ENCODE measurements at regions not wholly inside any gene's neighbourhood (a gene's known extent, or its start where the extent isn't known, plus 50 kb on each side); places are given as distances from the start of the nearest gene placed in this dataset.

DNA sequence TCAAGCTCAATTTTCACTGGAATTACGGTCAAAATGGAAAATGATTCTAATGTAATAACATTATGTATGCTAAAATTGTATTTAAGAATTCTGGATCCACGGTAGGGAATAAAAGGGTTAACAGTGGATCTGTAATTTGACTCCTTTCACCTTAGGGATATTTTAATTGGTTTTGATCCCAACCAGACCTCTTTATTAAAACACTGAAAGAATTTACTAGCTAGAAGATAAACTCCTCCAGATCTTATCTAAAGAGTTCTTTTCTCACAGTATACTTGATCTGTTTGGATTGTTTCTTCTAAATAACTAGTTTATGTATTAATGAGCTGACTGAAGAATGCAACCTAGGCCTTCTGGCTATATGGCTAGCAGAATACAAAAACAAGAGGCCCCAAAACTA lies 118.4 kb downstream of the DDX53 start:
- DNase-seq, result no peak
- no peak overlapping the region for H3K4me2 ChIP-seq
- H3K36me3 ChIP-seq (replicated peaks in 1 of 2; ENCODE audit: control insufficient read depth in 1 of 2, insufficient read depth in 2 of 2, low read length in 1 of 2), result no peaks in the 10 kb centered on the region
- POLR2A ChIA-PET, result no interaction called here
- H3F3A ChIP-seq (replicated peaks; ENCODE audit: insufficient read depth), result no peaks in the 10 kb centered on the region
- no peaks in the 10 kb centered on the region; the same call in 1 of the 2 replicates for H3K27me3 ChIP-seq (ENCODE audit: insufficient read depth)
- CTCF ChIA-PET, result interaction anchor here (0.6 kb wide), 1 partner anchor 155 kb away, joined by 3 read pairs; no protein-coding TSS in a partner anchor
- H3K4me1 ChIP-seq (ENCODE audit: control insufficient read depth in 1 of 2, insufficient read depth in 2 of 2, low read depth in 1 of 2, low read length in 1 of 2), result no peaks in the 10 kb centered on the region
- H3K9me3 ChIP-seq, result no peaks in the 10 kb centered on the region
- H4K20me1 ChIP-seq (ENCODE audit: insufficient read depth), result no peaks in the 10 kb centered on the region
- WGBS (ENCODE audit: low lambda C conversion rate), result 9% methylated on average over 2 of the region's 2 CpGs
- H2AFZ ChIP-seq (ENCODE audit: low read depth), result no peak overlapping the region
- TF ChIP-seq MXI1 (IDR thresholded peaks at IDR 0.05; ENCODE audit: low read depth, low read length), result no peak
- no peak for TF ChIP-seq RXRA (IDR thresholded peaks at IDR 0.05; ENCODE audit: borderline replicate concordance, low read depth)
- TF ChIP-seq YY1 (IDR thresholded peaks at IDR 0.05; ENCODE audit: low read depth), result no peak
- TF ChIP-seq TEAD4 (IDR thresholded peaks at IDR 0.05; ENCODE audit: borderline replicate concordance, insufficient read depth), result no peak
- no peak for TF ChIP-seq FOSL2 (IDR thresholded peaks at IDR 0.05; ENCODE audit: borderline replicate concordance, low read depth)
- H3K9ac ChIP-seq, result no peak overlapping the region
- no peak overlapping the region for H3K27ac ChIP-seq (ENCODE audit: low read depth in 2 of 2, low read length in 1 of 2)
- no peak overlapping the region for H3K4me3 ChIP-seq (ENCODE audit: low read depth in 2 of 2, low read length in 1 of 2)
- H3K79me2 ChIP-seq (ENCODE audit: insufficient read depth), result no peaks in the 10 kb centered on the region
- H3K9me2 ChIP-seq, result no peaks in the 10 kb centered on the region

- no peak for TF ChIP-seq MXI1 (IDR thresholded peaks at IDR 0.05; ENCODE audit: low read depth, low read length)
- TF ChIP-seq PBX3 (IDR thresholded peaks at IDR 0.05), result no peak
- TF ChIP-seq EZH2phosphoT487 (IDR thresholded peaks at IDR 0.05; ENCODE audit: borderline replicate concordance, low read depth), result no peak
- TF ChIP-seq ZBTB33 (IDR thresholded peaks at IDR 0.05; ENCODE audit: borderline replicate concordance, low read depth), result no peak
- no peak for TF ChIP-seq RFX5 (IDR thresholded peaks at IDR 0.05; ENCODE audit: low read length)
- no peak for TF ChIP-seq MAX (IDR thresholded peaks at IDR 0.05; ENCODE audit: low read depth)
- no peak for TF ChIP-seq USF2 (IDR thresholded peaks at IDR 0.05; ENCODE audit: borderline replicate concordance, low read depth, low read length)
- no peak for TF ChIP-seq NFIC (IDR thresholded peaks at IDR 0.05; ENCODE audit: borderline replicate concordance)
- TF ChIP-seq YY1 (IDR thresholded peaks at IDR 0.05; ENCODE audit: low read depth), result no peak
- TF ChIP-seq ELF1 (IDR thresholded peaks at IDR 0.05), result no peak
- no peak for TF ChIP-seq MEF2A (IDR thresholded peaks at IDR 0.05; ENCODE audit: borderline replicate concordance, low read depth)
- TF ChIP-seq GABPA (IDR thresholded peaks at IDR 0.05; ENCODE audit: low read depth), result no peak
- TF ChIP-seq RCOR1 (IDR thresholded peaks at IDR 0.05; ENCODE audit: low read length), result no peak
- TF ChIP-seq TAF1 (IDR thresholded peaks at IDR 0.05; ENCODE audit: borderline replicate concordance, low read depth, low read length), result no peak
- TF ChIP-seq CHD2 (IDR thresholded peaks at IDR 0.05; ENCODE audit: low read length, partially characterized antibody), result no peak
- no peak for TF ChIP-seq FOXM1 (IDR thresholded peaks at IDR 0.05; ENCODE audit: low read depth)
- TF ChIP-seq GATA2 (CRISPR knock-in tag; IDR thresholded peaks at IDR 0.05), result no peak
- Histone ChIP-seq H3K27ac (ENCODE audit: low read depth in 2 of 2, low read length in 1 of 2) (no peak overlapping the region), H3K9me2 (no peaks in the 10 kb centered on the region), H3K79me2 (ENCODE audit: insufficient read depth) (no peaks in the 10 kb centered on the region), H3K4me2 (no peak overlapping the region), H4K20me1 (ENCODE audit: insufficient read depth) (no peaks in the 10 kb centered on the region), H3K4me1 (ENCODE audit: control insufficient read depth in 1 of 2, insufficient read depth in 2 of 2, low read depth in 1 of 2, low read length in 1 of 2) (no peaks in the 10 kb centered on the region), H3K9me3 (no peaks in the 10 kb centered on the region), H3K4me3 (ENCODE audit: low read depth in 2 of 2, low read length in 1 of 2) (no peak overlapping the region), H2AFZ (ENCODE audit: low read depth) (no peak overlapping the region), H3K9ac (no peak overlapping the region), H3F3A (replicated peaks; ENCODE audit: insufficient read depth) (no peaks in the 10 kb centered on the region), H3K36me3 (replicated peaks in 1 of 2; ENCODE audit: control insufficient read depth in 1 of 2, insufficient read depth in 2 of 2, low read length in 1 of 2) (no peaks in the 10 kb centered on the region), H3K27me3 (ENCODE audit: insufficient read depth) (no peaks in the 10 kb centered on the region; the same call in 1 of the 2 replicates)
- WGBS (ENCODE audit: low lambda C conversion rate), result 35% methylated on average over 6 of the region's 6 CpGs
- ChIA-PET CTCF (no interaction called here), POLR2A (no interaction called here)
- no peak for DNase-seq
Measured at GRCh38 chrX:23118890-23119527, 119.2 kb downstream of the DDX53 start.
